GM18907 (cell line): ENCODE measurements at regions not wholly inside any gene's neighbourhood (a gene's known extent, or its start where the extent isn't known, plus 50 kb on each side); places are given as distances from the start of the nearest gene placed in this dataset.
A peak's percentile ranks its signal among the peaks of the same experiment; 100 is the strongest.

ENCODE experiments used
- ATAC-seq: cut with Tn5 transposase; IDR thresholded peaks from one replicate; pipeline ENCODE4 v1.9.1; 2021; ENCODE audit warnings: mild to moderate bottlenecking, moderate library complexity; ENCODE audit not compliant: unreplicated experiment

- no peak for ATAC-seq
These were observed 249.1 kb downstream of the COL12A1 start for GRCh38 chr6:74956559-74957428.

- no peak for ATAC-seq
These were observed 252.1 kb downstream of the COL12A1 start for GRCh38 chr6:74953708-74954107.

- no peak for ATAC-seq
These were observed 258.9 kb downstream of the COL12A1 start for GRCh38 chr6:74946961-74947360.

GRCh38 chr6:74942130-74942529 is 263.7 kb downstream of the COL12A1 start:
- ATAC-seq = no peak

- no peak for ATAC-seq
These were observed 264.4 kb downstream of the COL12A1 start for GRCh38 chr6:74941424-74941823.

GRCh38 chr6:74939721-74940620 is 265.9 kb downstream of the COL12A1 start:
- ATAC-seq = no peak

- no peak for ATAC-seq
These were observed 266.6 kb downstream of the COL12A1 start for GRCh38 chr6:74939151-74939708.

- ATAC-seq = no peak
These were observed 267.9 kb downstream of the COL12A1 start for GRCh38 chr6:74937936-74938335.

- no peak for ATAC-seq
These were observed 269.0 kb downstream of the COL12A1 start for GRCh38 chr6:74936886-74937285.

GRCh38 chr6:74932232-74932888 is 273.5 kb downstream of the COL12A1 start:
- no peak for ATAC-seq

GRCh38 chr6:74931558-74931957 is 274.3 kb downstream of the COL12A1 start:
- ATAC-seq = no peak

- ATAC-seq = no peak
These were observed 277.6 kb downstream of the COL12A1 start for GRCh38 chr6:74928203-74928602.

- no peak for ATAC-seq
These were observed 278.6 kb downstream of the COL12A1 start for GRCh38 chr6:74927299-74927698.

- peak; percentile 94 for ATAC-seq
These were observed 280.2 kb downstream of the COL12A1 start for GRCh38 chr6:74925683-74926082.

GRCh38 chr6:74914888-74915287 is 291.0 kb downstream of the COL12A1 start:
- no peak for ATAC-seq

- ATAC-seq = no peak
These were observed 293.6 kb downstream of the COL12A1 start for GRCh38 chr6:74912234-74912633.

GRCh38 chr6:74902846-74903245 is 303.0 kb downstream of the COL12A1 start:
- no peak for ATAC-seq

GRCh38 chr6:74902089-74902488 is 303.8 kb downstream of the COL12A1 start:
- ATAC-seq = no peak

- no peak for ATAC-seq
These were observed 304.3 kb downstream of the COL12A1 start for GRCh38 chr6:74901576-74901975.

- ATAC-seq = no peak
These were observed 306.4 kb downstream of the COL12A1 start for GRCh38 chr6:74899416-74899815.

- ATAC-seq = no peak
These were observed 313.8 kb downstream of the COL12A1 start for GRCh38 chr6:74892091-74892490.
